22Rv1 (cell line): ENCODE measurements at regions not wholly inside any gene's neighbourhood (a gene's known extent, or its start where the extent isn't known, plus 50 kb on each side); places are given as distances from the start of the nearest gene placed in this dataset.

Source experiments
- H3K27ac ChIP-seq: fragments of 450-650 bp; 2 replicates; pipeline ENCODE4 v1.5.1; 2017
- CTCF ChIP-seq: fragments of 450-650 bp; IDR thresholded peaks from 2 replicates; pipeline ENCODE4 v1.5.1; 2017; ENCODE audit warnings: mild to moderate bottlenecking
- ZFX ChIP-seq: fragments of 450-650 bp; IDR thresholded peaks from 2 replicates; pipeline ENCODE4 v1.6.1; 2017; ENCODE audit warnings: antibody characterized with exemption, borderline replicate concordance

- TF ChIP-seq ZFX (no peak), CTCF (no peak)
- H3K27ac ChIP-seq: no peak overlapping the region
Measured at GRCh38 chr2:41727711-41728110, 320.1 kb upstream of the PKDCC start.

- H3K27ac ChIP-seq: no peak overlapping the region
- TF ChIP-seq CTCF (no peak), ZFX (no peak)
Measured at GRCh38 chr2:41728788-41729338, 319.0 kb upstream of the PKDCC start.

- no peak overlapping the region for H3K27ac ChIP-seq
- TF ChIP-seq CTCF: no peak
- TF ChIP-seq ZFX: no peak
Measured at GRCh38 chr2:41729800-41730364, 317.9 kb upstream of the PKDCC start.

- TF ChIP-seq ZFX (no peak), CTCF (no peak)
- H3K27ac ChIP-seq: no peak overlapping the region
Measured at GRCh38 chr2:41735006-41735405, 312.8 kb upstream of the PKDCC start.

GRCh38 chr2:41735476-41735875 is 312.3 kb upstream of the PKDCC start:
- TF ChIP-seq ZFX (no peak), CTCF (no peak)
- H3K27ac ChIP-seq: no peak overlapping the region

GRCh38 chr2:41736105-41736567 is 311.7 kb upstream of the PKDCC start:
- TF ChIP-seq ZFX: no peak
- TF ChIP-seq CTCF: no peak
- H3K27ac ChIP-seq: no peak overlapping the region

GRCh38 chr2:41736586-41736985 is 311.2 kb upstream of the PKDCC start:
- H3K27ac ChIP-seq: no peak overlapping the region
- TF ChIP-seq ZFX (no peak), CTCF (no peak)
